IPS DF 4.7 (cell line): ENCODE measurements at regions not wholly inside any gene's neighbourhood (a gene's known extent, or its start where the extent isn't known, plus 50 kb on each side); places are given as distances from the start of the nearest gene placed in this dataset.

Source experiments
- DNase-seq: peaks from one replicate; pipeline ENCODE4 v3.0.0-alpha.2; 2013; ENCODE audit warnings: low spot score; ENCODE audit errors: extremely low read depth

DNA sequence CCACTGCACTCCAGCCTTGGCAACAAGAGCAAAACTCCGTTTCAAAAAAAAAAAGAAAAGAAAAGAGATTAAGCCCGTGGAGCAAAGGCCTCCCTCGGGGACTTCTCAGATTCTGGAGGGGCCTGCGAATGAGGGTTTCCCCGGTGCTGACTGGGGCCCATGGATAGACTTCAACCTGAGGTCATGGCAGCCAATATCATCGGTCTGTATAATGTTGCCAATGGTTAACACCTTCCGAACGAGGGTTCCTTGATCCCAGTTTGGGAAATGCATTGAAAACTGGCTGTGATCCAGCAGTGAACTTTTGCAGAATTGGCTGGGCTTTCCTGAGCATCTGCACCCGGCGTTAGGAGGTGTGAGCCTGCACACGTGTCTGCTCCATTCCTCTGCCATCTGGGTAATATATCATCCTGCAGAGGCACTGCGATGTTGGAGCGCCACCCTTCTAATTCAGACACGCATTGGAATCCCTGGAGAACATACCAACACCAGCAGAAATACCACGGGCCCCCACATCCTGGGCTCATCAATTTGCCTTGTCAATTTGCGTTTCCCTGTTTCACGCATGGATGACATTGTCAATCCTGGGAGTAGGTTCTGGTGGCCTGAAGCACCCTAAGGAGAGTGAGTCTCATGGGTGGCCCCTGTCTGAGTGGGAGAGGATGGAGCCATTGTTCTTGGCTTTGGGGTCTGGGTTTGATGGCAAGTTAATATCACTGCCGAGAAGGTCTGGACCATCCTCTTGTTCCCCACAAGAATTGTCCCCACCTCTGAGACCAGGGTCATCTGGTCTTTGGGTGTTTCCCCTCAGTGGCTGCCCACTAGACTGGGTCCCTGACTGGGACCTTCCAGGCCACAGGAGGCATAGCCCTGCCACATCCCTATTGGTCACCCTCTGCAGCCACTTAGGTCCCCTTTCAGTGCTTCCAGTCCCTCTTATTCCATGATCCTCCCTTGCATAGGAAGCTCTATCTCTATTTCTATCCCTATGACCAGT, 441.0 kb downstream of the PTPRU start:
- no peak for DNase-seq

DNA sequence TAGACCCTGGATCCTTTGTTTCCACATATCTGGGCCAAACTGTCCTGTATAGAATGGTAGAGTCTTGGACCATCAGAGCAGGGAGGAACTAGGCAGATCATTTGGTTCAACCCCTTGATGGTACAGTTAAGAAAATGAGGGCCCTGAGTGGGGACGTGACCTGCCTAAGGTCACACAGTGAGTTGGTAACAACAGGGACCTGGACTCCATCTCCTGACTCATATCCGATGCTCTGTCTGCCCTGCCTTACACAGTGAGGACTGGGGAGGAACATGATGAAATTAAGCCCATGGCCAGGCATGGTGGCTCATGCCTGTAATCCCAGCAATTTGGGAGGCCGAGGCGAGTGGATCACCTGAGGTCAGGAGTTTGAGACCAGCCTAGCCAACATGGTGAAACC, 440.2 kb downstream of the PTPRU start:
- DNase-seq = no peak

GRCh38 chr1:29675481-29676263, 439.4 kb downstream of the PTPRU start:
- DNase-seq = no peak

DNA sequence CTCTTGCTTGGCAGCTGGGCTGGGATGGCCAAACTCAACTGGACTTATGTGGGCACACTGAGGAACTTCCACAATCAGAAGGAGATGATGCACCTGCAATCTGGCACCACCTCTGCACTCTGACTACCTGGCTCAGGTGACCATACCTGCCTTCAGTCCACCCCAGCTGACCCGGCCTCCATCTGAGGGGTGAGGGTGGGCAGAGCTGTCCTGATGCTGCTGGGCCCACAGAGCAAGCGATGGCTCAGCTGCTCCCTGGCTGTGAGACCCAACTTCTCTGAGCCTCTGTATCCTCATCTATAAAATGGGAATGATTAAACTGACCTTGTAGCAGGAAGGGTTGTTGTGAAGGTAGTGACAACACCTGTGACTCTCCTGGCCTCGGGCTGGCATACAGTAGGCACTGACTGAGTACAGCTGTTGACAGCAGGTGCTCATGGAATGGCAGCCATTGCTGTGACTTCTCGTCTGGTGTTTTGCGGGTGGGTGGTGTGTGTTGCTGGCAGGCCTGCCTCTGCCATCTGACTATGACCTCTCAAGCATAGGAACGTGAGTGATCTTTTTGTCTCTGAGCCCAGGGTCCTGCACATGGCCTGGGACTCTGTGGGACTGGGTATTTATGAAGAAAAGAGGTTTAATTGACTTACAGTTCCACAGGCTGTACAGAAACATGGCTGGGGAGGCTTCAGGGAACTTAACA, 438.5 kb downstream of the PTPRU start:
- no peak for DNase-seq

GRCh38 chr1:29673669-29674626, 437.6 kb downstream of the PTPRU start:
- no peak for DNase-seq

DNA sequence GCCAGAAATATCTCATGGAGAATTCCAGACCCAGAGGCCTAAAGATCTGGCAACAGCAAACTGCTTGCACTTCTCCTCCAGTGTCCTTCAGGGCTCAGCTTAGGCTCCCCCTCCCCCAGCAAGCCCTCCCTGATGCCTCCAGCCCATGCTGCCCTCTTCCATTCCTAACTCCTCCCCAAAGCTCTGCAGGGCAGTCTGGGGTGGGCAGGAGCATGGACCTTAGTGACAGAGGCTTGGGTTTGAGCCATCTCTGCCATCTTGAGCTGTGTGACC, 436.8 kb downstream of the PTPRU start:
- DNase-seq = no peak

DNA sequence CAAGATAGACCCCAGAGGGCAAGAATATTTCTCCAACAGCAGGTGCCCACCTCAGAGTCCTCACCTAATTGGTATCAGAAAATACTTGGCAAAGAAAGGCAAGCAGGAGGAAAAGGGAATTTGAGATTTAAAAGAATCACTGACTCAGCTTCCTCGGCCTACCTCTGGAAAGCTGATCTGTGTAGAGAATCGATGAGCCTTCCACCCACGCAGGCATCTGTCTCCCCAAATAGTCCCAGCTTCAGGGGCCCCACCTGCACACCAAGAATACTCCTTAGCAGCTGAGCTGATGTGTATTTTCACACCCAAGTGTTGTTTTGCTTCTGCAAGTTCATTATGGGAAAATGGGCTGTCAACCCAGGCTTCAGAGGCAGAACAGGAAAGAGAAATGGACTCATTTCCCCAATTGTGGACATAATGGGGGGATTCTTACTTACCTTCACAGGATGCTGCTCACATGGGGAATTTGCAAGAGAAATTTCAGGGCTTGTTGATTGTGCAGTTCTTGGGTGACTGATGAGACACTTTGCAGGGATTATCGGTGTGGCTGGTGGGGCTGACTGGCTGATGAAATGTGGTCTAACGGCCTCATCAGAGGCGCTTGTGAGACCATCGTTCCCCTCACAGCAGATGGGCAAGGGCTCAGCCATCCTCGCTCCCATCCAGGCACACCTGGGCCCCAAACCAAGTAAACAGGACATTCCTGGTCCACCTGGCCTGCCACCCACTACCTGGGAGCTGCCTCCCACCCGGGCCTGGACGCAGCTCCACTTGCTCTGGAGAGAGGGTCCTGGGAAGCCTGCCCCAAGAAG, 436.3 kb downstream of the PTPRU start:
- DNase-seq = no peak

DNA sequence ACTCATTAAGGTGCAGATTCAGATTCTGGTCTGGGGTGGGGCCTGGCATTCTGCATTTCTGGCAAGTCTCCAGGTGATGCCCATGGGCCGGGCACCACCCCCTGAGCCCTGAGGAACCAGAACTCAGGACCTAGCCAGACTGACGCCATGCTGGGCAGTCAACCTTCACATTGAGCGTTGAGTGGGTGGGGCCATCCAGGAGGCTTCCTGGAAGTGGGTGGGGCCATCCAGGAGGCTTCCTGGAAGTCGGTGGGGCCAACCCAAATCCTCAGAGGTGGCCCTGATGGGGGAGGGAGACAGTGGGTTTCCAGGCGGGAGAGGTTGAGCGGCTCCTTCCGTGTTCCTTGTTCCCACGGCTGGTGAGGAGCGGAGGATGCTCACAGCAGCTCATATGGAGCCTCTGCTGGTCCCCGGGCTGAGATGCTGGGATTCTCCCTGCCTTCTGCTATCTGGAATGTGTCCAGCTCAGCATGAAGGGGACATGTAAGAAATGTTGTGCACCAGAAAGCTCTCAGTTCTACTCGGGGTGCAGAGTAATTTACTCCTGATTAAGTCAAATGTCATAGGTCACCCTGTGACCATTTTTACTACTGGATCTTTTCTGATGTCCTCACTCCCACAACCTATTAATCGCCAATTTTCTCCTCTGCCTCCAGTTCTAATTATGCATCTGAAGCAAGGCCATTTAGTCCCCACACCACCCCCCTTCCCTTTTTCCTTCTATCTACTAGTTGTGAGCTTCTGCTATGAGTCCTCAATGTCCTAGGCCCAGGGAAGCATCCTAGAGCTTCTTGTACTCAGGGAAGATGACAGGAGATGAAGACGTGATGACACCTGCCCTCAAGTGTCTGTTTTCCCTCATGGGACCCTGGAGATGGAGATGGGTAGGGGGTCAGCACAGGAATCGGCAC, 435.4 kb downstream of the PTPRU start:
- DNase-seq = no peak

DNA sequence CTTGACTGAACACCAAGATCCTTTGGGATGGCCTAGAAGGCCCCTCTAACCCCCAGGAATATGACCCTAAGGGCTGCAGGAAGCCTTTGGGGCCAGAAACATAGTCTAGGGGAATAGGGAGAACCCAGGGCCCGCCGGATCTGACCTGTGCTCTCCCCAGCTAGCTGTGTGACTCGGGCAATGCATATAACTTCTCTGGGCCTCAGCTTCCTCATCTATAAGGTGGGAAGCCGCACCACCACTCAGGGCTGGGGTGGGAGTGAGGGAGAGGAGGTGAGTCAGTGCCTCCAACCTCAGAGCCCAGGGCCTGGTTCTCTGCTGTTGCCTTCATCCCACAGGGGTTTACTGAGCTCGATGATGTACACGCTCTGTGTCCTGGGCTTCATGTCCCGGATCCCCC, 434.4 kb downstream of the PTPRU start:
- no peak for DNase-seq

DNA sequence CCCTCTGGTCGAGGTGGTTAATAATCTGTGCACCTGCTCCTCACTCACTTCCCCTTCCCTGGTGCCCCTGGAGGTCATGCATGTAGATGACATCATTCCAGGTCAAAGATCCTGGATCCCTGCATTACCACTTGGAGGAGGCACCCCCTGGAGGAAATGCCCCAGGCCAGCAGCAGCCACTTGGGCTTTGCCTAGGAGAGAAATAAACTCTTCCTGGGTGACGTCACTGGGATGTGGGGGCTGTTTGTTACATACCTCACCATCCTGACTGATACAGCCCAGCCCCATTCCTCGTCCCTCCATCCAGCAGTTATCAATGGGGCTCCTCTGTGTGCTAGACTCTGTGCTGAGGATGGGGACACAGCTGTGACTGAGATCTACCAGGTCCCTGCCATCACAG, 433.6 kb downstream of the PTPRU start:
- no peak for DNase-seq

DNA sequence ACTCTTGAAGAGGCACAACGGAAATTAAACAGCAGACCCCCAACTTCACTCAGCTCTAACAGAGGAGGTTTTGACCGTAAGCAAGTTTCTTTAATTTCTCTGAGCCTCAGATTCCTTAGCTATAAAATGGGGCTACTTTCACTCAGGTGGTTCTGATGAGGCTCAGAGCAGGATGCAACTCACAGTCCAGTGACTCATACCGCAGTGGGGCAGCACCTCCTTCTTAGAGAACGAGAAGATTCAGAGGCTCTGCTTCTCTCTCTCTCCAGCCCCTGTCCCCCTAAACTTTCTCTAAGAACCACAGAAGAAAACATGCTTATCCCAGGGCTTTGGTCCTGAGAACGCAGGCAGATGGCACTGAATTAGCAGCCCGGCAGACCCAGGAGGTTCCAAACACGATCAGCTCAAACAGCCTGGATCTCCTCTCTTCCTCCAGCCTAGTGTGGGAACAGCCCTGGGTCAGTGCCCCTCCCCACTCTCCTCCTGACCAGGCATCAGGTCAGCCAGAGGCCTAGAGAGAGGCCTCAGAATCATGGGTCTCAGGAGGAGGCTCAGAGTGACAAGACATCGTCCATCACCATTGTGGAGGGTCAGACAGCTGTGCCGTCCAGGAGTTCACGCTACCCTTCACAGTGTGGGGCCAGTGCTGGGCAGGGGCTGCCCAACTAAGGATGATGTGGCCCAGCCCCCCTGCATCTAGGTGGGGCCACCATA, 433.0 kb downstream of the PTPRU start:
- DNase-seq = no peak

DNA sequence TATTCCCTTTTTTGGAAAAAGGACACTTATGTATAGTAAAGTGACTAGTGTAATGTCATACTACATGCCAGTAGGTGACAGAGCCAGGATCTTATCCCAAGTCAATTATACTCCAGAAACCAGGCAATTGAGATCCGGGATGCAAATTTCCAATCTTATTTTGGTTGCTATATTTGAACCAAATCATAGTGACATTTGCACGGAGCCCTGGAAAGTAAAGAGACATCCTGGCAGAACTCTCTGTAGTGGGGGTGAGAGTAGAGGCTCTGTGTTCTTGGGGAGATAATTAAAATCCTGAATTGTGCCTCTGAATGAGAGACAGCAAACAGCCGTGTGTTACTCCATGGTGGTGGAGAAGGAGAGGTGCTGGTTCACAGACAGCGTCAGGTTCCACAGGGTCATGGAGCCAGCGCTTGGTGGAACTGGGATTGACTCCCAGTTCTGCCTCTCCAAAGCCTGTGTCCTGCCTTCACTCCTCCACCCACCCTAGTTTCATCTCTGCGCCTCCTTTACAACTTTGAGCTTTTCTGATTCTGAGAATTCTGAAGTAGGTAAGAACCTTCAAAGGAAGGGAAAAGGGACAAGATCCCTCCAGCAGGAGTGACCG, 432.3 kb downstream of the PTPRU start:
- DNase-seq = no peak

- no peak for DNase-seq
Observed at GRCh38 chr1:29667951-29668350, 431.6 kb downstream of the PTPRU start.

DNA sequence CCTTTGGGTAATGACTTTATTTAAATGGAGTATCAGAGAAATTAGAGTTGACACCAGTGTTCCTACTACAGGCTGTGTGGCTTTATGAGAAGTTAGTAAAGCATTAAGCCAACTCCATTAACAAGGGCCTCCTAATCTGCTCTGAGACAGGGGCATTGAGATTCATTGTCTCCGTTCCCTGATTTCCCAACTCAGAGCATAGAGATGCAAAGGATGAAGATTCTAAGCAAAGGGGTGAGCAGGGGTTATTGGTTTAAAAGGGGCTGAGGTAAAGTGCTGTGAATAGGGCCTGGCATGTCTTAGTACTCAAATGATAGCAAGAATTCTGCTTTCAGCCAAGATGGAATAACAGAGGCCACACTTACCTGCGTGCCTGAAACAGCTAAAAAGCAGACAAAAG, 428.4 kb downstream of the PTPRU start:
- DNase-seq = no peak

- no peak for DNase-seq
Observed at GRCh38 chr1:29658688-29659087, 422.4 kb downstream of the PTPRU start.

GRCh38 chr1:29657816-29658215, 421.5 kb downstream of the PTPRU start:
- DNase-seq = no peak

GRCh38 chr1:29655945-29656850, 419.9 kb downstream of the PTPRU start:
- no peak for DNase-seq
